Uterus (tissue), 2 donors: ENCODE measurements at regions not wholly inside any gene's neighbourhood (a gene's known extent, or its start where the extent isn't known, plus 50 kb on each side); places are given as distances from the start of the nearest gene placed in this dataset.

Experiments used
- POLR2A ChIP-seq, 2 donors: fragments of 450-650 bp; IDR thresholded peaks; one replicate each; pipeline ENCODE4 v1.6.1; 2016; ENCODE audit warnings: antibody characterized with exemption in 2 of 2, mild to moderate bottlenecking in 1 of 2, moderate library complexity in 1 of 2
- TF ChIP-seq, protein P1 (sequence below), 4 experiments: fragments of 200-600 bp in 2 of 4; fragments of 450-650 bp in 2 of 4; sonication (generic) in 2 of 4; IDR thresholded peaks; one replicate each; pipeline ENCODE4 v1.5.1; 2016 to 2019; ENCODE audit warnings: antibody characterized with exemption in 4 of 4, mild to moderate bottlenecking in 2 of 4, moderate library complexity in 1 of 4

DNA sequence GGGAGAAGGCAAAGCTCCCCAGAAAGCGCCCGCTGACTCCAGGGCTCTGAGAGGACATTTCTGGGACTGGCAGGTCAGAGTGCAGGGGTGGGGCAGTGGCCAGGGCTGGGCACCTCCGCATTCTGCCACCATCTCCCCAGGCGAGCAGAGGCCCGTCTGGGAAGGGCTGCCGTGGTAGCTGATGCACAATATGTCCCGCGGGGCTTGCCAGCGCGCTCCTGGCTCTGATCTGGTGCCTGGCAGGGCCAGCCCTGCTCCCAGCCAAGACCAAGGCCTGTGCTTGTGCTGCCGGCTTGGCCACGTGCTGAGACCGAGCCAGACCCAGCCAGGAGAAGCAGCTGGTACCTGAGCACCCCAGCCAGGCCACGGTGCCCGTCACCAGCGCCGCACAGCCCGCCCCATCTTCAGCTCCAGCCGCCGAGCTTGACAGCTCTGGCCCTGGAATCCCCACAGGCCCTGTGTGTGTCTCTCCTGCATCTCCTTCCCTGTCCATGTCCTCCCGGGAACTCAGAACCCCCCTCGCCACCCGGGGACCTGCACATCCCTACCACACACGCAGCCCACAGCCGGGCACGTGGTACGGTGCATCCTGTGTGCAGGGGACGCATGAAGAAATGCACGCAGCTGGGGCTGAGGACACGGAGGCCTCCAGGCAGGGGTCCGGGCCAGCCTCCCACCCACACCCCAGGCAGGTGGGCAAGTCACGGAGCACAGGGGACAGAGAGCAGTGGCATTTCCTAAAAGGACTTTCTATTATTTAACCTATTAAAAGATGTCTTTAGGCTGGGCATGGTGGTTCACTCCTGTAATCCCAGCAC lies 68.6 kb upstream of the C14orf180 start:
- TF ChIP-seq, protein P1, sequence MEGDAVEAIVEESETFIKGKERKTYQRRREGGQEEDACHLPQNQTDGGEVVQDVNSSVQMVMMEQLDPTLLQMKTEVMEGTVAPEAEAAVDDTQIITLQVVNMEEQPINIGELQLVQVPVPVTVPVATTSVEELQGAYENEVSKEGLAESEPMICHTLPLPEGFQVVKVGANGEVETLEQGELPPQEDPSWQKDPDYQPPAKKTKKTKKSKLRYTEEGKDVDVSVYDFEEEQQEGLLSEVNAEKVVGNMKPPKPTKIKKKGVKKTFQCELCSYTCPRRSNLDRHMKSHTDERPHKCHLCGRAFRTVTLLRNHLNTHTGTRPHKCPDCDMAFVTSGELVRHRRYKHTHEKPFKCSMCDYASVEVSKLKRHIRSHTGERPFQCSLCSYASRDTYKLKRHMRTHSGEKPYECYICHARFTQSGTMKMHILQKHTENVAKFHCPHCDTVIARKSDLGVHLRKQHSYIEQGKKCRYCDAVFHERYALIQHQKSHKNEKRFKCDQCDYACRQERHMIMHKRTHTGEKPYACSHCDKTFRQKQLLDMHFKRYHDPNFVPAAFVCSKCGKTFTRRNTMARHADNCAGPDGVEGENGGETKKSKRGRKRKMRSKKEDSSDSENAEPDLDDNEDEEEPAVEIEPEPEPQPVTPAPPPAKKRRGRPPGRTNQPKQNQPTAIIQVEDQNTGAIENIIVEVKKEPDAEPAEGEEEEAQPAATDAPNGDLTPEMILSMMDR (IDR thresholded peaks at IDR 0.05), result no peak
- TF ChIP-seq POLR2A (IDR thresholded peaks at IDR 0.05), result no peak
